ENCODE measurements at regions not wholly inside any gene's neighbourhood (a gene's known extent, or its start where the extent isn't known, plus 50 kb on each side); places are given as distances from the start of the nearest gene placed in this dataset.
A peak's percentile ranks its signal among the peaks of the same experiment; 100 is the strongest.
"Not testable (repeated sequence)": the region's sequence is repeated elsewhere in the genome, so short reads cannot be mapped to it uniquely, and the experiment has no call there.

GRCh38 chr4:49140351-49140750 lies 154.3 kb downstream of the CWH43 start:
- H3K4me1 Mint-ChIP-seq, CTCF ChIA-PET, DNase-seq, H3K4me3 Mint-ChIP-seq, ATAC-seq, H3K27ac Mint-ChIP-seq, H3K27me3 Mint-ChIP-seq: not testable (repeated sequence)
- Mint-ChIP-seq H3K36me3 (peaks cover 36% of the 10 kb centered on the region), H3K9me3 (ENCODE audit: low read depth) (peaks cover 23% of the 10 kb centered on the region)

- H3K27ac Mint-ChIP-seq, H3K27me3 Mint-ChIP-seq, DNase-seq, H3K4me3 Mint-ChIP-seq, ATAC-seq, H3K4me1 Mint-ChIP-seq, CTCF ChIA-PET: not testable (repeated sequence)
- H3K36me3 Mint-ChIP-seq, result peaks cover 45% of the 10 kb centered on the region
- peaks cover 25% of the 10 kb centered on the region for H3K9me3 Mint-ChIP-seq (ENCODE audit: low read depth)
Measured at GRCh38 chr4:49141955-49142354, 155.9 kb downstream of the CWH43 start.

GRCh38 chr4:49147143-49147542 lies 161.1 kb downstream of the CWH43 start:
- H3K27ac Mint-ChIP-seq, DNase-seq, H3K4me3 Mint-ChIP-seq, CTCF ChIA-PET, H3K4me1 Mint-ChIP-seq, H3K27me3 Mint-ChIP-seq: not testable (repeated sequence)
- Mint-ChIP-seq H3K9me3 (ENCODE audit: low read depth) (peaks cover 40% of the 10 kb centered on the region), H3K36me3 (peaks cover 67% of the 10 kb centered on the region)
- ATAC-seq, result peak; percentile 56

- H3K27me3 Mint-ChIP-seq, ATAC-seq, DNase-seq, H3K4me3 Mint-ChIP-seq, CTCF ChIA-PET, H3K4me1 Mint-ChIP-seq, H3K27ac Mint-ChIP-seq: not testable (repeated sequence)
- Mint-ChIP-seq H3K9me3 (ENCODE audit: low read depth) (peaks cover 40% of the 10 kb centered on the region), H3K36me3 (peaks cover 67% of the 10 kb centered on the region)
Measured at GRCh38 chr4:49147596-49147995, 161.5 kb downstream of the CWH43 start.

- Mint-ChIP-seq H3K36me3 (peaks cover 66% of the 10 kb centered on the region), H3K9me3 (ENCODE audit: low read depth) (peaks cover 44% of the 10 kb centered on the region)
- peak; percentile 77 for ATAC-seq
- DNase-seq, H3K4me3 Mint-ChIP-seq, CTCF ChIA-PET, H3K27ac Mint-ChIP-seq, H3K27me3 Mint-ChIP-seq, H3K4me1 Mint-ChIP-seq: not testable (repeated sequence)
Measured at GRCh38 chr4:49149006-49149975, 163.2 kb downstream of the CWH43 start.

- not testable (repeated sequence) for ATAC-seq
- peaks cover 71% of the 10 kb centered on the region for H3K36me3 Mint-ChIP-seq
Measured at GRCh38 chr4:49150351-49151083, 164.4 kb downstream of the CWH43 start.

GRCh38 chr4:49153011-49153410 lies 166.9 kb downstream of the CWH43 start:
- H3K36me3 Mint-ChIP-seq, result peaks cover 71% of the 10 kb centered on the region
- H3K27me3 Mint-ChIP-seq, H3K4me1 Mint-ChIP-seq, H3K27ac Mint-ChIP-seq, CTCF ChIA-PET, ATAC-seq, H3K4me3 Mint-ChIP-seq, DNase-seq: not testable (repeated sequence)
- peaks cover 58% of the 10 kb centered on the region for H3K9me3 Mint-ChIP-seq (ENCODE audit: low read depth)

More at GRCh38 chr4:49150351-49151083, 164.4 kb downstream of the CWH43 start:
- H3K4me1 Mint-ChIP-seq, H3K27ac Mint-ChIP-seq, H3K27me3 Mint-ChIP-seq, DNase-seq, H3K4me3 Mint-ChIP-seq, CTCF ChIA-PET: not testable (repeated sequence)
- H3K9me3 Mint-ChIP-seq (ENCODE audit: low read depth), result peaks cover 50% of the 10 kb centered on the region

GRCh38 chr4:49154308-49155103 lies 168.4 kb downstream of the CWH43 start:
- Mint-ChIP-seq H3K9me3 (ENCODE audit: low read depth) (peaks cover 52% of the 10 kb centered on the region), H3K36me3 (peaks cover 58% of the 10 kb centered on the region)
- H3K27me3 Mint-ChIP-seq, H3K27ac Mint-ChIP-seq, H3K4me3 Mint-ChIP-seq, DNase-seq, CTCF ChIA-PET, H3K4me1 Mint-ChIP-seq: not testable (repeated sequence)
- peak; percentile 58 for ATAC-seq

GRCh38 chr4:49155270-49155669 lies 169.2 kb downstream of the CWH43 start:
- H3K27me3 Mint-ChIP-seq, ATAC-seq, DNase-seq, H3K27ac Mint-ChIP-seq, H3K4me3 Mint-ChIP-seq, CTCF ChIA-PET, H3K4me1 Mint-ChIP-seq: not testable (repeated sequence)
- peaks cover 48% of the 10 kb centered on the region for H3K9me3 Mint-ChIP-seq (ENCODE audit: low read depth)
- H3K36me3 Mint-ChIP-seq, result peaks cover 53% of the 10 kb centered on the region

GRCh38 chr4:49156309-49156708 lies 170.2 kb downstream of the CWH43 start:
- H3K27ac Mint-ChIP-seq, ATAC-seq, H3K27me3 Mint-ChIP-seq, DNase-seq, H3K4me1 Mint-ChIP-seq, H3K4me3 Mint-ChIP-seq, CTCF ChIA-PET: not testable (repeated sequence)
- H3K9me3 Mint-ChIP-seq (ENCODE audit: low read depth), result peaks cover 41% of the 10 kb centered on the region
- H3K36me3 Mint-ChIP-seq, result peaks cover 44% of the 10 kb centered on the region

GRCh38 chr4:49157630-49158029 lies 171.6 kb downstream of the CWH43 start:
- H3K27me3 Mint-ChIP-seq, H3K4me3 Mint-ChIP-seq, H3K4me1 Mint-ChIP-seq, DNase-seq, CTCF ChIA-PET, ATAC-seq, H3K27ac Mint-ChIP-seq: not testable (repeated sequence)
- peaks cover 42% of the 10 kb centered on the region for H3K36me3 Mint-ChIP-seq
- H3K9me3 Mint-ChIP-seq (ENCODE audit: low read depth), result peaks cover 41% of the 10 kb centered on the region

GRCh38 chr4:49161111-49161541 lies 175.1 kb downstream of the CWH43 start:
- H3K27me3 Mint-ChIP-seq, ATAC-seq, CTCF ChIA-PET, H3K4me3 Mint-ChIP-seq, H3K27ac Mint-ChIP-seq, H3K4me1 Mint-ChIP-seq, DNase-seq: not testable (repeated sequence)
- peaks cover 10% of the 10 kb centered on the region for H3K9me3 Mint-ChIP-seq (ENCODE audit: low read depth)
- peaks cover 10% of the 10 kb centered on the region for H3K36me3 Mint-ChIP-seq

- H3K9me3 Mint-ChIP-seq (ENCODE audit: low read depth); CTCF ChIA-PET; H3K36me3 Mint-ChIP-seq; ATAC-seq; DNase-seq; H3K27me3 Mint-ChIP-seq; H3K27ac Mint-ChIP-seq; H3K4me3 Mint-ChIP-seq; H3K4me1 Mint-ChIP-seq: not testable (repeated sequence)
Measured at GRCh38 chr4:49164916-49165315, 178.8 kb downstream of the CWH43 start.
